HFFc6 (cell line): ENCODE measurements at regions not wholly inside any gene's neighbourhood (a gene's known extent, or its start where the extent isn't known, plus 50 kb on each side); places are given as distances from the start of the nearest gene placed in this dataset.

Experiments
- DNase-seq: peaks from one replicate; pipeline ENCODE4 v3.0.0-alpha.2; 2018
- H3K27ac Mint-ChIP-seq: 2 replicates; pipeline ENCODE4 v1.8.0; 2020; ENCODE audit warnings: mild to moderate bottlenecking, mixed read lengths
- H3K27me3 Mint-ChIP-seq: 2 replicates; pipeline ENCODE4 v1.8.0; 2021; ENCODE audit warnings: mild to moderate bottlenecking, moderate library complexity, mixed read lengths; ENCODE audit not compliant: insufficient read depth
- H3K36me3 Mint-ChIP-seq: 2 replicates; pipeline ENCODE4 v1.8.0; 2021; ENCODE audit warnings: low read depth, mixed read lengths
- H3K4me1 Mint-ChIP-seq: 2 replicates; pipeline ENCODE4 v1.8.0; 2020; ENCODE audit warnings: low read depth, mixed read lengths
- H3K4me3 Mint-ChIP-seq: 2 replicates; pipeline ENCODE4 v1.8.0; 2020; ENCODE audit warnings: mild to moderate bottlenecking, moderate library complexity, mixed read lengths
- H3K9me3 Mint-ChIP-seq: 2 replicates; pipeline ENCODE4 v1.8.0; 2020; ENCODE audit warnings: mild to moderate bottlenecking, mixed read lengths
- TF ChIP-seq, protein P1 (sequence below): fragments of 200-600 bp; sonication (generic); IDR thresholded peaks from 2 replicates; pipeline ENCODE4 v1.5.0; 2021; ENCODE audit warnings: antibody characterized with exemption, mild to moderate bottlenecking

DNA sequence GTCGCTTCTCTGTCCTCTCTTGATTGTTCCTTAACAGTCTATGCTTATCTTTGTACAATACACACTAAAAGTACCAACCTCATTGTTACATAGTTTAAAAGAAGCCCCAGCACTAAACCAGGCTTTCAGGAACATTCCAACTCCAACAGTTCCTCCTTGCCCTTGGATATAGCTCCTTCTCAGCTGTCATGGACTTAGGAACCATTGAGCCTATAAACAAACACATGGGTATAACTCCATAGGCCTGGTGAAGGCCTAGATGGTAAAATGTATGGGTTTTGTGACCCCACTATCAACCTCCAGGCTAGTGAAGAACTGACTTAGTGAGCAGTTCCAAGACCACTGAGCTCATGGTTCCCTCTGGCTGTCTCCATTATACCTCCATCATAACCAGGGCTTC is 74.8 kb upstream of the SLC39A10 start:
- Mint-ChIP-seq H3K4me3 (no peak overlapping the region), H3K4me1 (peaks cover 17% of the 10 kb centered on the region), H3K27me3 (no peaks in the 10 kb centered on the region), H3K9me3 (no peaks in the 10 kb centered on the region), H3K36me3 (no peaks in the 10 kb centered on the region), H3K27ac (no peak overlapping the region)
- no peak for DNase-seq
- TF ChIP-seq, protein P1, sequence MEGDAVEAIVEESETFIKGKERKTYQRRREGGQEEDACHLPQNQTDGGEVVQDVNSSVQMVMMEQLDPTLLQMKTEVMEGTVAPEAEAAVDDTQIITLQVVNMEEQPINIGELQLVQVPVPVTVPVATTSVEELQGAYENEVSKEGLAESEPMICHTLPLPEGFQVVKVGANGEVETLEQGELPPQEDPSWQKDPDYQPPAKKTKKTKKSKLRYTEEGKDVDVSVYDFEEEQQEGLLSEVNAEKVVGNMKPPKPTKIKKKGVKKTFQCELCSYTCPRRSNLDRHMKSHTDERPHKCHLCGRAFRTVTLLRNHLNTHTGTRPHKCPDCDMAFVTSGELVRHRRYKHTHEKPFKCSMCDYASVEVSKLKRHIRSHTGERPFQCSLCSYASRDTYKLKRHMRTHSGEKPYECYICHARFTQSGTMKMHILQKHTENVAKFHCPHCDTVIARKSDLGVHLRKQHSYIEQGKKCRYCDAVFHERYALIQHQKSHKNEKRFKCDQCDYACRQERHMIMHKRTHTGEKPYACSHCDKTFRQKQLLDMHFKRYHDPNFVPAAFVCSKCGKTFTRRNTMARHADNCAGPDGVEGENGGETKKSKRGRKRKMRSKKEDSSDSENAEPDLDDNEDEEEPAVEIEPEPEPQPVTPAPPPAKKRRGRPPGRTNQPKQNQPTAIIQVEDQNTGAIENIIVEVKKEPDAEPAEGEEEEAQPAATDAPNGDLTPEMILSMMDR: no peak

DNA sequence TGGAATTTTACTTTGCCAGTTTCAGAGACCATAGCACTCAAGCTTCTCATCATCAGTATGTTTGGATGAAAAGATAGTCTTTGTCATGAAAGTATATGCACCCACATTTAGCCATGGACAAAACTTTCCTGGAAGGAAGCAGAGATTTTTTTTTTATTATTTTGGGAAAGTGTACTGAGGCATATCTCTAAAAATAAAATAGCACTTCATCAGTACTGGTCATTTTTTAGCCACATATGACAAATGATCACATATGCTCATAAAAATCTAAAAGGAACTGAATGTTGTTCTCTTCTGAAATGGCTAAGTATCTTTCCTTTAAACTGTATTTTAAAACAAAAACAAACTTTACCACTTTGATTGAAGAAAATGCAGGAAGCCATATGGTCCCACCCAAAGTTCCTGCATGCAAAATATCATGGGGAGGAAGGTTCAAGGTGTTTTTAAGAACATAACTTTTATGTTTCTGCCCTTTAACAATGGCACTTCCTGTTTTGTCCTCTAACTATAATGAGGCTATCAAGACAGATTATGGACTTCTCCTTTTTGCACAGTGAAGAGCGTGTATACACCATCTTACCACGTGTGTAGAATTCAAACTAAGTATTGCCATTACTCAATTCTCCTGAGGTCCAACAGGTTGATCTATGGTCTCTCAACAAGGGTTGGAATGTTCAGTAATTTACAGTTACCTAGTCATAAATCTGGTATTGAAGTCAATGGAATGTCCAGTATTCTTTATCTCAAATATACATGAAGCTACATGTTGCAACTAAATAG is 77.1 kb upstream of the SLC39A10 start:
- no peak overlapping the region for H3K27ac Mint-ChIP-seq
- no peak overlapping the region for H3K4me3 Mint-ChIP-seq
- H3K9me3 Mint-ChIP-seq: no peaks in the 10 kb centered on the region
- TF ChIP-seq, protein P1: no peak
- H3K27me3 Mint-ChIP-seq: no peaks in the 10 kb centered on the region; the same call in 1 of the 2 replicates
- no peaks in the 10 kb centered on the region for H3K36me3 Mint-ChIP-seq
- DNase-seq: no peak
- H3K4me1 Mint-ChIP-seq: peaks cover 39% of the 10 kb centered on the region

DNA sequence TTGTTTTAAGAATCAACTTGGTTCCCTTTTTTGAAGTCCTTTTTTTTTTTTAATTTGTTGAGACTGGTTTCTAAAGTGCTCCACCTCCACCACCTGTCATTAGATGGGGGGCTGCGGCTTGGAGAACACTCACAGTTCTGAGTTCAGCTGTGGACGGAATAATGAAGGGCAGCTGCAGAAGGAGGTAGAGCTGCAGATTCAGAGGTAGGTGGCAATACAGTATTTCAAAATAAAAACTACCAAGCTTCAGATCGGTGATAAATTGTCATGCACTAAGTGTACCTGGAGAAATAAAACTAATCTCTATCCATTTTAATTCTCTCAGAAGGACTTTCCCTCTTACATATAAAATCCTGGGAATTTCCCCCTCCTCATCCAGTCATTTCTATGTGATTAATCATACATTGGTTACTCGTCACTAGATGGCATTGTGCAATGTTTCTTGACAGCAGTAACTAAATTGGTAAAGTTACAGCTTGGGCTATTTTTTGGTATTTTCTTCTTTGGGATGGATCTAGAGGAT is 81.1 kb upstream of the SLC39A10 start:
- Mint-ChIP-seq H3K4me3 (peak overlapping the region; percentile 72), H3K4me1 (peaks cover 59% of the 10 kb centered on the region), H3K36me3 (no peaks in the 10 kb centered on the region), H3K27me3 (no peaks in the 10 kb centered on the region; the same call in 1 of the 2 replicates), H3K27ac (peak overlapping the region; percentile 68), H3K9me3 (no peaks in the 10 kb centered on the region)
- TF ChIP-seq, protein P1: peak; percentile 56
- DNase-seq: peak; percentile 73

DNA sequence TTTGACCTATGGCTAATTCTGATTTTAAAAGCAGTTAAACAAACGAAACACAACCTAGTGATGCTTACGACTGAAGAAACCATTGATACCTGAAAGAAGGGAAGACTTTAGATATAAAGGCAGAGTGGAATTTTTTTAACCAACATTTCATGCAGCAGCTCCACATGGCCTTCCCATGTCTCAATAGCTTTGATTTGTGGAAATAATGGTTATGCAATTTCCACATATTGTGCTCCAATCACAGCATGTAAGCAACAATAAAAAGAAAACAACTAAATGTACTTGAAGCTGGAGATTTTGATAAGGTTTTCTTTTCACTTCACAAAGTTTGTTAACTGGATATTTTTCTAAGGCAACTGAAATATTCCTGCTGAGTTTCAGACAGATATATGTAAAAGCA is 82.0 kb upstream of the SLC39A10 start:
- no peaks in the 10 kb centered on the region for H3K9me3 Mint-ChIP-seq
- TF ChIP-seq, protein P1: no peak
- peaks cover 52% of the 10 kb centered on the region for H3K4me1 Mint-ChIP-seq
- H3K4me3 Mint-ChIP-seq: no peak overlapping the region
- no peaks in the 10 kb centered on the region for H3K36me3 Mint-ChIP-seq
- 0 out of 2 replicates have a peak overlapping the region, but pooled peaks have one; percentile 13 for H3K27ac Mint-ChIP-seq
- DNase-seq: no peak
- H3K27me3 Mint-ChIP-seq: no peaks in the 10 kb centered on the region; the same call in 1 of the 2 replicates

DNA sequence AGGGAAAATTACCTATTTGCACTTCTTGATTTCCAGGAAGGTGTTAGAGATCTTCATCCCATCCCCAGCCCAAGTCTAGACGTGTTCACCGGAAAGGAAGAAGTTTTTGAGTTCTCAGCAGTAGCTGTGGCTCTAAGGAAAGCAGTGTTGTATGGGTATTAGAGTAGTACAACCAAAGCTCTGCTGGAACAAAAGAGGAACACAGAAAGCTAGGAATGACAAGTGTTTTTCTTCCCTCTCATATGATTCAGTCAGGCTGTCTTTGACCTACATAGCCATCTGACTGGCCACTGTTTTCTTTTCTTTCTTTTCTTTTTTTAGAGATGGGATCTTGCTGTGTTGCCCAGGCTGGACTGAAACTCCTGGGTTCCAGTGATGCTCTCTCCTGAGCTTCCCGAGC is 82.7 kb upstream of the SLC39A10 start:
- peaks cover 45% of the 10 kb centered on the region for H3K4me1 Mint-ChIP-seq
- H3K9me3 Mint-ChIP-seq: no peaks in the 10 kb centered on the region
- no peak overlapping the region for H3K27ac Mint-ChIP-seq
- TF ChIP-seq, protein P1: no peak
- H3K36me3 Mint-ChIP-seq: no peaks in the 10 kb centered on the region
- no peak for DNase-seq
- no peaks in the 10 kb centered on the region; the same call in 1 of the 2 replicates for H3K27me3 Mint-ChIP-seq
- H3K4me3 Mint-ChIP-seq: no peak overlapping the region
